ENCODE measurements at regions not wholly inside any gene's neighbourhood (a gene's known extent, or its start where the extent isn't known, plus 50 kb on each side); places are given as distances from the start of the nearest gene placed in this dataset.

GRCh38 chr10:78684947-78685346 is 383.8 kb upstream of the ZMIZ1 start:
- WGBS, 2 donors = 40 to 54% methylated on average over 9 of the region's 9 CpGs
- DNase-seq = no peak
- Histone ChIP-seq H3K4me1 (no peaks in the 10 kb centered on the region), H3K36me3 (no peaks in the 10 kb centered on the region), H3K27ac (no peak overlapping the region), H3K27me3 (no peaks in the 10 kb centered on the region), H3K9me3 (no peaks in the 10 kb centered on the region), H3K4me3 (no peak overlapping the region)
- ATAC-seq = peak in 3 of 4 donors; percentile 70 to 78 (median 71)
- no peak for TF ChIP-seq CTCF (IDR thresholded peaks at IDR 0.05)
- no peak for FAIRE-seq
- intact Hi-C loops (cut with DNase I) = no loop called here

- ATAC-seq = peak in 2 of 4 donors; percentile 19 to 24
- DNase-seq = no peak
- Histone ChIP-seq H3K27me3 (no peaks in the 10 kb centered on the region), H3K4me1 (no peaks in the 10 kb centered on the region), H3K9me3 (no peaks in the 10 kb centered on the region), H3K4me3 (no peak overlapping the region), H3K36me3 (no peaks in the 10 kb centered on the region), H3K27ac (no peak overlapping the region)
- WGBS, 2 donors = 71 to 80% methylated on average over 7 of the region's 7 CpGs
- TF ChIP-seq CTCF (IDR thresholded peaks at IDR 0.05) = no peak
- intact Hi-C loops (cut with DNase I) = no loop called here
- FAIRE-seq = no peak
These were observed 383.2 kb upstream of the ZMIZ1 start for GRCh38 chr10:78685466-78686103.

- no peak for TF ChIP-seq CTCF (IDR thresholded peaks at IDR 0.05)
- no peaks in the 10 kb centered on the region for H3K9me3 ChIP-seq
- no peak for FAIRE-seq
- no peaks in the 10 kb centered on the region for H3K27me3 ChIP-seq
- WGBS, 2 donors = 75 to 77% methylated on average over 10 of the region's 10 CpGs
- H3K36me3 ChIP-seq = no peaks in the 10 kb centered on the region
- DNase-seq = no peak
- no peaks in the 10 kb centered on the region for H3K4me1 ChIP-seq
- H3K27ac ChIP-seq = no peak overlapping the region
- intact Hi-C loops (cut with DNase I) = no loop called here
- no peak overlapping the region for H3K4me3 ChIP-seq
- ATAC-seq = no peak
These were observed 382.2 kb upstream of the ZMIZ1 start for GRCh38 chr10:78686444-78687060.

- Histone ChIP-seq H3K27ac (no peak overlapping the region), H3K4me3 (no peak overlapping the region), H3K4me1 (no peaks in the 10 kb centered on the region), H3K36me3 (no peaks in the 10 kb centered on the region), H3K9me3 (no peaks in the 10 kb centered on the region), H3K27me3 (no peaks in the 10 kb centered on the region)
- intact Hi-C loops (cut with DNase I) = no loop called here
- ATAC-seq (no peak), DNase-seq (no peak), FAIRE-seq (no peak)
- no peak for TF ChIP-seq CTCF (IDR thresholded peaks at IDR 0.05)
These were observed 381.1 kb upstream of the ZMIZ1 start for GRCh38 chr10:78687626-78688025.

GRCh38 chr10:78688230-78688900 is 380.4 kb upstream of the ZMIZ1 start:
- WGBS, 2 donors = 75 to 76% methylated on average over 6 of the region's 6 CpGs
- DNase-seq (no peak), FAIRE-seq (no peak), ATAC-seq (peak in 1 of 4 donors; percentile 21)
- no peaks in the 10 kb centered on the region for H3K4me1 ChIP-seq
- intact Hi-C loops (cut with DNase I) = no loop called here
- H3K27me3 ChIP-seq = no peaks in the 10 kb centered on the region
- no peak overlapping the region for H3K4me3 ChIP-seq
- H3K9me3 ChIP-seq = no peaks in the 10 kb centered on the region
- H3K36me3 ChIP-seq = no peaks in the 10 kb centered on the region
- H3K27ac ChIP-seq = no peak overlapping the region
- no peak for TF ChIP-seq CTCF (IDR thresholded peaks at IDR 0.05)

Measured in pancreas (tissue), 10 donors.